ENCODE measurements at regions not wholly inside any gene's neighbourhood (a gene's known extent, or its start where the extent isn't known, plus 50 kb on each side); places are given as distances from the start of the nearest gene placed in this dataset.

DNA sequence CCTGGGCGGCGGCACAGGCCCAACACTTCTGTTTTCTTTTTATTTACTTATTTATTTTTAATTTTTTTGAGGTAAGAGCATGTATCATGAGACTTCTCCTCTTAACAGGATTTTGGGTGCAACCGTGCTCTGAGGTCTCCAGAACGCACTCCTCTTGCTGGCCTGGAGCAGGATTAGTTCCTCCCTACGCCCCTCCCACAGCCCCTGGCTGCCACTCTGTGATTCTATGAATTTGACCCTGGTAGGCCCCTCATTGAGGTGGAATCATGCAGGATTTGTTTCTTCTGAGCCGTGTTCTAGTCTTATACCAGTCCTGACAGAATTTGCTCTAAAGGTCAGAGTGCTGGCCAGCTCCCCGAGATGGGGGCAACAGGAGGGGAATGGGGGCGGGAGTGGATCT is 106.5 kb upstream of the HS6ST1 start:
- no peak for TF ChIP-seq CTCF (IDR thresholded peaks at IDR 0.05)
- TF ChIP-seq POLR2A (IDR thresholded peaks at IDR 0.05) = no peak

Measured in Peyer's patch (tissue), 4 donors.